ENCODE measurements at regions not wholly inside any gene's neighbourhood (a gene's known extent, or its start where the extent isn't known, plus 50 kb on each side); places are given as distances from the start of the nearest gene placed in this dataset.
"Not testable (repeated sequence)": the region's sequence is repeated elsewhere in the genome, so short reads cannot be mapped to it uniquely, and the experiment has no call there.

DNA sequence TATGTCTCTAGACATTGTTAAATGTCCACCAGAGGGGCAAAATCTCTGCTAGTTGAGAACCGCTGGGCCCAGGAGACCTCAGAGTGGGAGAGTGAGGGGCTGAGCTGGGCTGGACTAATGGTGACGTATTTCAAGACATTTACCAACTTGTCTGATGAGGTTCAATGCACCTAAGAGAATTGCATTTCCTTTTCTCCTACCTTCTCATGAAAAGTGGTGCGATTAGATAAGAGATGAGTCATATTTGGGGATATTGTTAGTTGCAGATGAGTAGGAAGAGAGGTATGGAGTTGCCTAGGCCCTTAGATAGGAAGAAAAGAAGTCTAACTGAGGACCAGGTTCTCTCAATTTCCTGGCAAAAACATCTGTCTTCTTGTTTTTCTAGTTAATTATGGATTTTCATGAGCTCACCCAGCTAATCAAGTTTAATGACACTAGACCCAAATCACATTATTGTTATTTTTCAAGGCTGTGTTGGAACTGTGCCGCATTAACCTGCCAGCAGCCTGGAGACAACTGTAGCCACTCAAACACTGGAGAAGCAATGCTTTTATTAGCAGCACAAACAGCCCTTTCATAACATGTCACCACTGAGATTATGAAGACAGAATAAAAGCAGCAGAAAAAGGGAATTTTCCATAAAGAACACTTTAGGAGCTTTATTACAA lies 144.2 kb downstream of the PDCD6IP start:
- Mint-ChIP-seq H3K36me3 (no peaks in the 10 kb centered on the region), H3K9me3 (no peaks in the 10 kb centered on the region), H3K27ac (no peak overlapping the region), H3K27me3 (peaks cover 3% of the 10 kb centered on the region), H3K4me1 (no peaks in the 10 kb centered on the region), H3K4me3 (no peak overlapping the region)
- POLR2A ChIA-PET = no interaction called here
- no peak for DNase-seq
- ATAC-seq (ENCODE audit: low read depth) = no peak

DNA sequence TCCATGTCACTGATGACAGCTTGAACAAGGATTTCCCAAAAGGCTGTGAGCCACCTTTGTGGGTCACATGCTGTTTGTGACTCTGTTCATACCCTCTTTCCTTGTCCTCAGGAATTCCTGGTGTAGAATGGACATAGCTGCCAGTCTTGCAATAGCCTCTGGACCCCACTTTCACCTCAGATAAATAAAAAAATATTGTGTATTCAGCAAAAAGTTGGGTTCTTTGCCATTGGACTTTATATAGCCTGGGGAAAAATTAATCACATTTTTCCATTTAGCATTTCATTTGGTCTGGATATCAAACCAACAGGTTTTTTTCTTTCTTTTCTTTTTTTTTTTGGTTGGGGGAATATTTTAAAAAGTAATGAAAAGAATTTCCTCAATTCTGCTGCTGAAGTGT lies 144.8 kb downstream of the PDCD6IP start:
- Mint-ChIP-seq H3K4me3 (no peak overlapping the region), H3K27me3 (peaks cover 5% of the 10 kb centered on the region), H3K27ac (no peak overlapping the region), H3K4me1 (no peaks in the 10 kb centered on the region), H3K9me3 (no peaks in the 10 kb centered on the region), H3K36me3 (no peaks in the 10 kb centered on the region)
- DNase-seq (no peak), ATAC-seq (ENCODE audit: low read depth) (no peak)
- POLR2A ChIA-PET = no interaction called here

GRCh38 chr3:33946612-33947011 lies 148.2 kb downstream of the PDCD6IP start:
- H3K4me3 Mint-ChIP-seq; ATAC-seq (ENCODE audit: low read depth); H3K9me3 Mint-ChIP-seq; DNase-seq; H3K4me1 Mint-ChIP-seq; H3K27me3 Mint-ChIP-seq; H3K27ac Mint-ChIP-seq; POLR2A ChIA-PET; H3K36me3 Mint-ChIP-seq: not testable (repeated sequence)

DNA sequence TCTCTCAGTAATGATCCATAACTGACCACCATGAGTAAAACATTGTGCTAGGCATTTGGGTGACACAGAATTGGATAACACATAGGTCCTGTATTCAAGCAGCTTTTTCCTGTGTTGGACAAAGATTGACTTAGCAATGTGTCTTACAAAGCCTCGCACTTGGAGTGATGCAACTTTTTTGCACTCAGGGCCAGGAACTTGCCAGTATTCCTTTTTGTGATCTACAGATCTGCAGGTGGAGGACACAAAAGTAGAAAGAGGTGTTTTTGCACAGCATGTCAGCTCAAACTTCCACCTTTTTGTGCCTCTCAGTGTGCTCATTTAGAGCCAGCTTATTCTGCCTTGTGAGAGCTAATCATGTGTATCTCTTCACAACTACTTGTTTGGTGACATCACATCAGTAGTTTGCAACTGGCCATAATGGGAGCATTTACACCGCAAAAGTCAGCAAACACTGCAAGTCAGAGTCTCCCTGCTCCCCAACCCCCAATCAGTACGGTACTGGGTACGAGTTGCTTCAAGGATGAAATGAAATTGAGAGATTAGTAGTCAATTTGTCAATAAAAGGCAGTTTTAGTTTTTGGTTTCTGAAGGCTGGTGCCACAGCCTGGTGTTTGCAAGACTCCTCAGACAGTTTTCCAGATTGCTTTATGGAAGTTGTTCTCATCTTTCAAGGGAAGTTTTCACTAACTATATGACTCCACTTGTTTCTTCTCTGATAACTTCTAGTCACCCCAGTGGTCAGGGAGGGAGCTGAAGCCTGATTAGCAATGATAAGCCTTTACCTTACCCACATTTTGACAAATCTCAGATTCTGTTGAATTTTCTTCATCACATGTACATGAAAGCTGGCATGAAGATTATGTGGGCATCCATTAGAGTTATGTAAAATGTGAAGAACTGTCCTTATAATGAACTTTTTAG lies 149.1 kb downstream of the PDCD6IP start:
- H3K9me3 Mint-ChIP-seq = no peaks in the 10 kb centered on the region
- ATAC-seq (ENCODE audit: low read depth) = no peak

DNA sequence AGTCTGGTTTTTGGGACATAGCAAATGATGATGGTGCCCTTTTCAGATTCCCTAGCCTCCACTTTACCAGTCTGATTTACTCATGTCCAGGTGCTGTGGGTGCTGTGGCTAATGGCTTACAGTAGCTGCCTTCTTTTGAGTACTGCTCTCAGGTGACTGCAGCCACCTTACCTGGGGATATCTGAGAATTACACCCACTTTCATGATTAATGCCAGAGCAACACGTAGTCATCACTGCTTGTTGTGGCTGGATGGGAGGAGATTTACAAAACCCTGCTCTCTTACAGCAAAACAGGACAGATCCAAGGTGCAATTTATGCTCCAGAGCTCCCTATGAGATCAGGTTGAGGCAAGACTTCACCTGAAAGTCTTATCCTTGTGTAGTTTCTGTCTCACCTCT lies 150.6 kb downstream of the PDCD6IP start:
- Mint-ChIP-seq H3K4me1 (no peaks in the 10 kb centered on the region), H3K27ac (no peak overlapping the region), H3K4me3 (no peak overlapping the region), H3K36me3 (no peaks in the 10 kb centered on the region), H3K9me3 (no peaks in the 10 kb centered on the region), H3K27me3 (peaks cover 10% of the 10 kb centered on the region)
- POLR2A ChIA-PET = no interaction called here
- ATAC-seq (ENCODE audit: low read depth) = no peak
- DNase-seq = no peak

More for the DNA sequence above, 149.1 kb downstream of the PDCD6IP start:
- Mint-ChIP-seq H3K27me3 (peaks cover 10% of the 10 kb centered on the region), H3K36me3 (no peaks in the 10 kb centered on the region), H3K4me3 (no peak overlapping the region), H3K27ac (no peak overlapping the region), H3K4me1 (no peaks in the 10 kb centered on the region)
- POLR2A ChIA-PET = no interaction called here
- no peak for DNase-seq

DNA sequence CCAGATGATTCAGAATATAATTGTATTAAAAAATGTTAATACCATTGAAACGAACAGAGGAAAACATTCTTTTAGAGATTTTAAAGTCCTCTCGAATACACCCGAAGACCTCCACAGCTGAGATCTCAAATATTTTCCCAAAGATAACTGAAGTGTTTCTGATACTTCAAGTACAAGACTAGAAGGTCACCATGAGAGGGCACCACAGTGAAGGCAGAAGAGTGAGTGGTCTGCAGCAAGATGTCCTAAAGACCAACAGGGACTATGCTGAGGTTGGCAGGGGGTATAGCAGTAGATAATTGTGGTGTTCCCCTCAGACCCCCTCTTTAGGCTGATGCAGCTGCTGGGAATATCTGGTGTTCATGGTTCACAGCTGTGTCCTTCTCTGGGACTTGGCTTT lies 156.5 kb downstream of the PDCD6IP start:
- POLR2A ChIA-PET = no interaction called here

DNA sequence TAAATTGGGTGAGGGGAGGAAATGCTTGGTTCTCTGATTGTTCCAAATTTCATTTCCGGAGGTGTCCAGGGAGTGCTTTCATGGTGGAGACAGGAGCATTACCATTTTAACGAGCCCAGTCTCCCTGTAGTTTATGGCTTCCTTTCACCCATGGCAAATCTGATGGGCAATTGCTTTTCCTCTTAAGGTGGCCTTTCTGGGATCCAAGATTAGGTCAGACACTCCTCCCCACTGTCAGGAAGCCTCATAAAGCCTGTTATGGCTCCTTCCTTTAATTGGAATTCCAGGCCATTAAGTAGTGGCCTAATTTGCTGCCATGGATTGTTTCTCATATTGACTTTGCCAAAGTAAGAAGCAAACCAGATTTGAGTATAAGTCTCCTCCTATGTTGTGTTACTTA lies 157.8 kb downstream of the PDCD6IP start:
- H3K9me3 Mint-ChIP-seq = no peaks in the 10 kb centered on the region
- no peaks in the 10 kb centered on the region for H3K4me1 Mint-ChIP-seq
- ATAC-seq (ENCODE audit: low read depth) = no peak

More for the DNA sequence above, 156.5 kb downstream of the PDCD6IP start:
- Mint-ChIP-seq H3K4me1 (no peaks in the 10 kb centered on the region), H3K27me3 (peaks cover 4% of the 10 kb centered on the region), H3K27ac (no peak overlapping the region), H3K4me3 (no peak overlapping the region), H3K9me3 (no peaks in the 10 kb centered on the region), H3K36me3 (no peaks in the 10 kb centered on the region)
- ATAC-seq (ENCODE audit: low read depth) (no peak), DNase-seq (no peak)

DNA sequence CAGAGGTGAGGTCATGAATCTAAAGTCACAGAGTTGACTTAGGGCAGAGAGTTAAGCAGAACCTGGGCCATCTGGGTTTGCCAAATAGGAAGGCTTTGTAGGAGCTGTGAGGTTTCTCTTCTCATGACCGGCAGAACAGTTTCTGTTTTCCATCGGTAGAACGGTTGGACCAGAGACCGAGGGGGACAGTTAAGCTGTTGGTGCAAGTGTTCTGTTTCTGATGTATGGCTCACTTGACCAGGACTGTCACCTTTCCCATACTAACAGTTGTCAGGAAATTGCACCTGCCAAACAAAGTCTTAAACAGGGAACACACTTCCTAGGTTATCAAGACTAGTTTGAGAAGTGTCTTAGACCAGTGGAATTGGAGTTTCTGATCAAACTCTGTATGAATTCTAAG lies 158.3 kb downstream of the PDCD6IP start:
- Mint-ChIP-seq H3K4me1 (no peaks in the 10 kb centered on the region), H3K27me3 (peaks cover 2% of the 10 kb centered on the region), H3K4me3 (no peak overlapping the region), H3K27ac (no peak overlapping the region), H3K36me3 (no peaks in the 10 kb centered on the region), H3K9me3 (peaks cover 2% of the 10 kb centered on the region)
- no peak for DNase-seq
- ATAC-seq (ENCODE audit: low read depth) = no peak
- POLR2A ChIA-PET = no interaction called here

More for the DNA sequence above, 157.8 kb downstream of the PDCD6IP start:
- Mint-ChIP-seq H3K4me3 (no peak overlapping the region), H3K27me3 (peaks cover 4% of the 10 kb centered on the region), H3K36me3 (no peaks in the 10 kb centered on the region), H3K27ac (no peak overlapping the region)
- POLR2A ChIA-PET = no interaction called here
- DNase-seq = no peak

GRCh38 chr3:33957176-33957575 lies 158.7 kb downstream of the PDCD6IP start:
- POLR2A ChIA-PET = no interaction called here
- no peak for ATAC-seq (ENCODE audit: low read depth)
- H3K4me1 Mint-ChIP-seq = no peaks in the 10 kb centered on the region
- no peak overlapping the region for H3K4me3 Mint-ChIP-seq
- H3K9me3 Mint-ChIP-seq = peaks cover 2% of the 10 kb centered on the region
- no peak for DNase-seq
- no peak overlapping the region for H3K27ac Mint-ChIP-seq
- no peaks in the 10 kb centered on the region for H3K27me3 Mint-ChIP-seq
- no peaks in the 10 kb centered on the region for H3K36me3 Mint-ChIP-seq

- H3K9me3 Mint-ChIP-seq = peaks cover 7% of the 10 kb centered on the region
- no peaks in the 10 kb centered on the region for H3K27me3 Mint-ChIP-seq
- ATAC-seq (ENCODE audit: low read depth) = no peak
- H3K36me3 Mint-ChIP-seq = no peaks in the 10 kb centered on the region
- H3K4me3 Mint-ChIP-seq = no peak overlapping the region
- no peak overlapping the region for H3K27ac Mint-ChIP-seq
- POLR2A ChIA-PET = no interaction called here
- H3K4me1 Mint-ChIP-seq = no peaks in the 10 kb centered on the region
- no peak for DNase-seq
Measured at GRCh38 chr3:33958661-33959060, 160.2 kb downstream of the PDCD6IP start.

DNA sequence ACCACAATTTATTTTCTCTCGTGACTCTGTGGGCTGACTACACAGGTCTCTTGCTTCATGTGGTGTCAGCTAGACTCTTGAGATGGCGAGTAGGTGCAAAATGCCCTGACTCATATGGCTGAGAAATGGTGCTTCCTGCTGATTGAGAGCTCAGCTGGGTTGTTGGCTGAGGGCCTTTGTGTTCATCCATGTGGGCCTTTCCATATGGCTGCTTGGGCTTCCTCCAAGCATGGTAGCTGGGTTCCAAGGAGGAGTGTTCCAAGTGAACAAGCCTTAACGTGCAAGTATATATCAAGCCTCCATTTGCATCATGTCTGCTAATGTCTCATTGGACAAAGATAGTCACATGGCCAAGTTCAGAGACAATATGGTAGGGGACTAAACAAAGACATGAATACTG lies 164.0 kb downstream of the PDCD6IP start:
- Mint-ChIP-seq H3K4me3 (no peak overlapping the region), H3K36me3 (no peaks in the 10 kb centered on the region), H3K4me1 (no peaks in the 10 kb centered on the region), H3K27me3 (no peaks in the 10 kb centered on the region), H3K9me3 (peaks cover 7% of the 10 kb centered on the region), H3K27ac (no peak overlapping the region)
- DNase-seq (no peak), ATAC-seq (ENCODE audit: low read depth) (no peak)
- POLR2A ChIA-PET = no interaction called here

DNA sequence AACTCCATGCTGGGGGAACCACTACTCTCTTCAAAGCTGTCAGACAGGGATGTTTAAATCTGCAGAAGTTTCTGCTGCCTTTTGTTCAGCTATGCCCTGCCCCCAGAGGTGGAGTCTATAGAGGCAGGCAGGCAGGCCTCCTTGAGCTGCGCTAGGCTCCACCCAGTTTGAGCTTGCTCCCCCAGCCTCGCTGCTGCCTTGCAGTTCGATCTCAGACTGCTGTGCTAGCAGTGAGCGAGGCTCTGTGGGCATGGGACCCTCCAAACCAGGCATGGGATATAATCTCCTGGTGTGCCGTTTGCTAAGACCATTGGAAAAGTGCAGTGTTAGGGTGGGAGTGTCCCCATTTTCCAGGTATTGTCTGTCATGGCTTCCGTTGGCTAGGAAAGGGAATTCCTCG lies 171.8 kb downstream of the PDCD6IP start:
- H3K9me3 Mint-ChIP-seq; H3K27me3 Mint-ChIP-seq; H3K27ac Mint-ChIP-seq; H3K4me1 Mint-ChIP-seq; DNase-seq; POLR2A ChIA-PET; ATAC-seq (ENCODE audit: low read depth); H3K36me3 Mint-ChIP-seq; H3K4me3 Mint-ChIP-seq: not testable (repeated sequence)

GRCh38 chr3:33971055-33971454 lies 172.6 kb downstream of the PDCD6IP start:
- POLR2A ChIA-PET = no interaction called here
- Mint-ChIP-seq H3K9me3 (peaks cover 6% of the 10 kb centered on the region), H3K4me1 (no peaks in the 10 kb centered on the region), H3K4me3 (no peak overlapping the region), H3K27ac (no peak overlapping the region), H3K36me3 (no peaks in the 10 kb centered on the region), H3K27me3 (no peaks in the 10 kb centered on the region)
- no peak for ATAC-seq (ENCODE audit: low read depth)
- no peak for DNase-seq

DNA sequence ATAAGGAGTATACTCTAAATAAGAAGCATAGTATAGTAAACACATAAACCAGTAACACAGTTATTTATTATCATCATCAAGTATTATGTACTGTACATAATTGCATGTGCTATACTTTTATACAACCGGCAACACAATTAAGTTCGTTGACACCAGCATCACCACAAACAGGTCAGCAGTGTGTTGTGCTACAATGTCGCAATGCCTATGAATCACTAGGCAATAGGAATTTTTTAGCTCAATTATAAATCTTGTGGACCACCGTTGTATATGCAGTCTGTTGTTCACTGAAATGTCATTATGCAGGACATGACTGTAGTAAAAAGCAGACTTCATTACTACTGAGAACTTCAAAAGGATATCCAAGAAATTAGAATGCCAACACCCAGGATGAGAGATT lies 177.0 kb downstream of the PDCD6IP start:
- H3K27me3 Mint-ChIP-seq = no peaks in the 10 kb centered on the region
- ATAC-seq (ENCODE audit: low read depth) = no peak
- H3K9me3 Mint-ChIP-seq = peaks cover 2% of the 10 kb centered on the region
- no peaks in the 10 kb centered on the region for H3K4me1 Mint-ChIP-seq
- POLR2A ChIA-PET = no interaction called here
- no peaks in the 10 kb centered on the region for H3K36me3 Mint-ChIP-seq
- no peak overlapping the region for H3K27ac Mint-ChIP-seq
- H3K4me3 Mint-ChIP-seq = no peak overlapping the region
- no peak for DNase-seq
